Hindlimb muscle (tissue), 1 donor: ENCODE measurements at regions not wholly inside any gene's neighbourhood (a gene's known extent, or its start where the extent isn't known, plus 50 kb on each side); places are given as distances from the start of the nearest gene placed in this dataset.

ENCODE experiments used
- DNase-seq: peaks from one replicate; pipeline ENCODE4 v3.0.0-alpha.2; 2013

DNA sequence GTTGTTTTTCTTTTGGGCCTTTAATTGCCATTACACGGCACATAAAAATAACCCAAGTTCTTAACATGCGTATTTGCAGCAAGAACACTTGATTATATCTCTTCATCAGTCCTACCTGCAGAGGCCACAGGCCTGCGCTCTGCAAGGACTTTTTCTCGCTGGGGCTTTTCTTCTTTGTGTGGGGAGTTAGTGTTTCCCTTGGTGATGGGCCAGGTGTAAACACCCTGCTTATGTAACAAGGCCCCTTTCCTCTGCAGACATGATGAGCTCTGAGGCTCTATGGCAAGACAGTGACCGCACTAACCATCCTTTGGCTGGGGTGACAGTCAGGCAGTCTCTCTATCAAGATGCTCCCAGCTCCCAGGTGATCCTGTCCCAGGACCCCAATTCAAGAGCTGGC lies 97.8 kb upstream of the PCSK2 start:
- DNase-seq: no peak

DNA sequence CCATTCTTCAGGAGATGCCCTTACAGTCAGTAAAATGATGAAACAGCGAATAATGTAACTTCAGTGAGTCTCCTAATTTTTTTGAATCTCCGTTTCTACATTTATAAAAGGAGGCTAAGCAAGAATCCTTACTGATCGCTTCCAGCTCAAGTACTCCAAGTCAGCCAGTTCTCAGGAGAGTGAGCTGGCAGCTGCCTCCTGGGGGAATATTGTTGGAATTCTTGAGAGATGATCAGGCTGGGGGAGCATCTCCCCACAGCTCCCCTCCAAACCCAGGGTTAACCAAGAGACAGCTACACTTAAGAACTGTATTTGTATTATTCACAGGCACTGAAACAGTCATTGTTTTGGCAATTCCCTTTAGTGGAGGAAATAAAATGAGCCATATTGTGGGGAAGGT lies 89.1 kb upstream of the PCSK2 start:
- no peak for DNase-seq

DNA sequence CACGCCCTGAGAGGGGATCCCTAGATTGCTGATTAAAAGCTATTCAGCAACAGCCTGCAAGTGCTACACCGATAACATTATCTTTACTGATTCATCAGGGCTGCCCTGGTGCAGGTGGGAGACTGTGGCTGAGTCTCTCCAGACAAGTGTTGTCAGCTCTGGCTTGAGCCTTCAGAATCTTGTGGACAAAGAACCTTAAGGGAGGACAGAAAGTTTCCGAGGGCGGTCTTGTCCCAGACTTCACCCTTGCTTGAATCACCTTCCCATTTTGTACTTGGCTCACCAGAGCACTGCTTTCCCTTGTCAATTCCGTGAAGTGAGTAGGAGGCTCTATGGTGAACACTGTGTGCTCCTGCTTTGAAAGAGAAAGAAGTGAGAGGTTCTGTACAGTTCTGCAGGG lies 88.6 kb upstream of the PCSK2 start:
- DNase-seq: no peak

GRCh38 chr20:17140894-17141293 lies 85.9 kb upstream of the PCSK2 start:
- DNase-seq: no peak

GRCh38 chr20:17141568-17141967 lies 85.3 kb upstream of the PCSK2 start:
- DNase-seq: no peak

DNA sequence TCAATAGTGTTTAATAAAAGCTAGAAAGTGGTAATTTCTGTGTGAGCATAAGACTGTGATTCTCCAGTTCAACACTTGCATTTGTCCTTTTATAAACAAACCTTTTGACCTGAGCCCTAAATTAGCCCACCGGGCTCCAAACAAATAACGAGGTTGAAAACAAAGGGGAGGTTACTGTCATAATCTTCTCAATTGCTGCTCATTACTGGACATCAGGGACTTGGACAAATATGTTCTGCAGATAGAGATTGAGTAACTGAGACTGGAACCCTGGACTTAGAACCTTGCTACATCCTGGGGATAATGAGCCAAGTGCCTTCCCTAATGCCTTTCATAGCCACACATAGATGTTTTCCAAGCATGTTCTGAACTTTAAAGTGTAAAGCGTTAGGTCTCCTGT lies 84.2 kb upstream of the PCSK2 start:
- DNase-seq: no peak

DNA sequence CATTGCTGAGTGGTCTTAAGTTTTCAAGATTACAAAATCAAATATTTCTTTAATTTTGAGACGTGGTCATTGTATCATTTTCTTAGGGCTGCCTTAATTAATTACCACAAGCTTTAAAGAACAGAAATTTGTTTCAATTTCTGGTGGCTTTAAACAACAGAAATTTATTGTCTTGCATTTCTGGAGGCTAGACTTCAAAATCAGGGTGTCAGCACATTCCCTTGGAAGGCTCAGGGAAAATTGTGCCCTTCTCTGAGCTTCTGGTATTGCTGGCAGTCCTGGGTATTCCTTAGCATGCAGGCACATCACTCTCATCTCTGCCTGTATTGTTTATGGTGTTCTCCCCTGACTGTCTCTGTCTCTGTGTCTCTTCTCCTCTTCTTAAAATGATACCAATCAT lies 76.0 kb upstream of the PCSK2 start:
- DNase-seq: no peak

GRCh38 chr20:17155401-17155800 lies 71.4 kb upstream of the PCSK2 start:
- DNase-seq: no peak

GRCh38 chr20:17158701-17159100 lies 68.1 kb upstream of the PCSK2 start:
- DNase-seq: no peak

- DNase-seq: peak; percentile 12
Observed at GRCh38 chr20:17161673-17162481, 65.0 kb upstream of the PCSK2 start.

- no peak for DNase-seq
Observed at GRCh38 chr20:17168026-17168612, 58.7 kb upstream of the PCSK2 start.

GRCh38 chr20:17169585-17170136 lies 57.2 kb upstream of the PCSK2 start:
- peak; percentile 11 for DNase-seq

DNA sequence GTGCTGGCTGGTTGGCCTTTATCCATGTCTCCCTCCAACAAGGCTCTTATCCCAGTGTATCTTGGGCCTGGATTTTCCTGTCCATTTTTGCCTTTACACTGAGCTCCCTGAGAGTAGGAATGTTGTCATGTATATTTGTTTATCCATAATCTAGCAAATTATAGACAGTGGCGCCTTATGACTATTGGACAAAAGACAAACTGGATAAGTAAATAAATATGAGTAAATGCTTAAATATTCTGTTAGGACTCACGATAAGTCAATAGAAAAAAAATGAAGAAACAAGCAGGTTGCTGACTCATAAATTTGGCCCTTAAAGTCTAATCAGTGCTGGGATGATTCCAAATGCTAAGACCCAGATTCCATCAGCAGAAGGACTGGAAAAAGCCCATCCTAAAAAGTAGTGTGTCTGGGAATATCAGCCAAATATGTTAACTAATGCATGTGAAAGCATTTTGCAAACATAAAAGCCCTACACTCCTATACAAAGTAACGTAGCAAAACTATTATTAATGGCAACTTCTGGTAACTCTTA lies 55.0 kb upstream of the PCSK2 start:
- DNase-seq: no peak

DNA sequence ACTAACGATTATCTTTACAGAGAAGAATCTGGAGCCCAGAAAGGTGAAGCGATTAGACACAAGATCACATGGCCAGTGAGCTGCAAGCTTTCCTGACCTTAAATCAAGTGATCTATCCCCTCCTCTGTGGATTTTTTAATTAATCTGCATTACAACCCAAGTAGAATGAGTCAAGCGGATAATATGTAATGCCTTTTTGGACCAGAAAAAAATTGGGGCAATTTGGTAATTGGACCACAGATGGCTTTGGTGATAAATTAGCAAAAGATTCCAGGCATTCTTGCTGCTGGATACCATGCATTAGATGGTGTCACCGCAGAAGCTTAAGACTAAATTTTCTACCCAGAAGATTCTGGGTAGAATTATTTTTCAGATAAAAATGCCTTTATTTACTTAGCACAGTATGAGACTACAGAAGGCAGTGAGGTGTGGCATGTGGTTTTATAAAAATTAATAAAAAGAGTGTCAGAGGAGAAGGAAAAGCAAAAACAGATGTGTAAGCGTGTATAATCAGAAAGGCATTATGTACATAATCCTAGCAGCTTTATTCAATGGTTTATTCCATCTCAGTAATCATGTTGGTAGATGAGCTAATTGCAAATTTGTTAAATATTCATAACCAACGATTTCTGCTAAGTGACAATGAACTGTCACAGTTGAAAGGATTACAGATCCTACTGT lies 53.9 kb upstream of the PCSK2 start:
- no peak for DNase-seq
